ENCODE measurements at regions not wholly inside any gene's neighbourhood (a gene's known extent, or its start where the extent isn't known, plus 50 kb on each side); places are given as distances from the start of the nearest gene placed in this dataset.

DNA sequence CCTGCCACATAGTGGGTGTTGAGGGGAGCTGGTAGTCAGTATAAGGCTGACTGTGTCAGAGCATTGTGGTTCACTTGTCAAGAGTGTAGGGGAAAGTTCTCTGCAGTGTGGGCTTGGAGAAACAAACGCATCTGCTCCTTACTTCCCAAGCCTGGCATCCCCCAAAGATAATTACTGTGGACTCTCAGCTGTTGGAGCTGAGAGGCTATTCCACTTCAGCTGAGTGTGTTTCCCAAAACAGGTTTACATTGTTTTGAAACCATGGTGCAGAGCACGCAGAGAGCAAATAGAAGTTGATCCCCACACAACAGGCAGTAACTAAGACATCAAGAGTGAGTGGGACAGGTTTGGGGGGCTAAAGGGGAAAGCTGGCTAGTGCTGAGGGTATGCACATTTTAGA is 181.0 kb upstream of the EOLA2 start:
- TF ChIP-seq, protein P1, sequence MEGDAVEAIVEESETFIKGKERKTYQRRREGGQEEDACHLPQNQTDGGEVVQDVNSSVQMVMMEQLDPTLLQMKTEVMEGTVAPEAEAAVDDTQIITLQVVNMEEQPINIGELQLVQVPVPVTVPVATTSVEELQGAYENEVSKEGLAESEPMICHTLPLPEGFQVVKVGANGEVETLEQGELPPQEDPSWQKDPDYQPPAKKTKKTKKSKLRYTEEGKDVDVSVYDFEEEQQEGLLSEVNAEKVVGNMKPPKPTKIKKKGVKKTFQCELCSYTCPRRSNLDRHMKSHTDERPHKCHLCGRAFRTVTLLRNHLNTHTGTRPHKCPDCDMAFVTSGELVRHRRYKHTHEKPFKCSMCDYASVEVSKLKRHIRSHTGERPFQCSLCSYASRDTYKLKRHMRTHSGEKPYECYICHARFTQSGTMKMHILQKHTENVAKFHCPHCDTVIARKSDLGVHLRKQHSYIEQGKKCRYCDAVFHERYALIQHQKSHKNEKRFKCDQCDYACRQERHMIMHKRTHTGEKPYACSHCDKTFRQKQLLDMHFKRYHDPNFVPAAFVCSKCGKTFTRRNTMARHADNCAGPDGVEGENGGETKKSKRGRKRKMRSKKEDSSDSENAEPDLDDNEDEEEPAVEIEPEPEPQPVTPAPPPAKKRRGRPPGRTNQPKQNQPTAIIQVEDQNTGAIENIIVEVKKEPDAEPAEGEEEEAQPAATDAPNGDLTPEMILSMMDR (IDR thresholded peaks at IDR 0.05; ENCODE audit: insufficient read depth, low read length): no peak
- no peak for TF ChIP-seq POLR2AphosphoS5 (IDR thresholded peaks at IDR 0.05; ENCODE audit: low read depth)
- no peak for TF ChIP-seq GABPA (IDR thresholded peaks at IDR 0.05; ENCODE audit: low read depth)
- TF ChIP-seq, protein P2, sequence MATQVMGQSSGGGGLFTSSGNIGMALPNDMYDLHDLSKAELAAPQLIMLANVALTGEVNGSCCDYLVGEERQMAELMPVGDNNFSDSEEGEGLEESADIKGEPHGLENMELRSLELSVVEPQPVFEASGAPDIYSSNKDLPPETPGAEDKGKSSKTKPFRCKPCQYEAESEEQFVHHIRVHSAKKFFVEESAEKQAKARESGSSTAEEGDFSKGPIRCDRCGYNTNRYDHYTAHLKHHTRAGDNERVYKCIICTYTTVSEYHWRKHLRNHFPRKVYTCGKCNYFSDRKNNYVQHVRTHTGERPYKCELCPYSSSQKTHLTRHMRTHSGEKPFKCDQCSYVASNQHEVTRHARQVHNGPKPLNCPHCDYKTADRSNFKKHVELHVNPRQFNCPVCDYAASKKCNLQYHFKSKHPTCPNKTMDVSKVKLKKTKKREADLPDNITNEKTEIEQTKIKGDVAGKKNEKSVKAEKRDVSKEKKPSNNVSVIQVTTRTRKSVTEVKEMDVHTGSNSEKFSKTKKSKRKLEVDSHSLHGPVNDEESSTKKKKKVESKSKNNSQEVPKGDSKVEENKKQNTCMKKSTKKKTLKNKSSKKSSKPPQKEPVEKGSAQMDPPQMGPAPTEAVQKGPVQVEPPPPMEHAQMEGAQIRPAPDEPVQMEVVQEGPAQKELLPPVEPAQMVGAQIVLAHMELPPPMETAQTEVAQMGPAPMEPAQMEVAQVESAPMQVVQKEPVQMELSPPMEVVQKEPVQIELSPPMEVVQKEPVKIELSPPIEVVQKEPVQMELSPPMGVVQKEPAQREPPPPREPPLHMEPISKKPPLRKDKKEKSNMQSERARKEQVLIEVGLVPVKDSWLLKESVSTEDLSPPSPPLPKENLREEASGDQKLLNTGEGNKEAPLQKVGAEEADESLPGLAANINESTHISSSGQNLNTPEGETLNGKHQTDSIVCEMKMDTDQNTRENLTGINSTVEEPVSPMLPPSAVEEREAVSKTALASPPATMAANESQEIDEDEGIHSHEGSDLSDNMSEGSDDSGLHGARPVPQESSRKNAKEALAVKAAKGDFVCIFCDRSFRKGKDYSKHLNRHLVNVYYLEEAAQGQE (IDR thresholded peaks at IDR 0.05; ENCODE audit: insufficient replicate concordance, low read depth): no peak
